Activated CD4-positive, alpha-beta T cell treated with anti-CD3 and anti-CD28 coated beads, Interleukin-10, Interleukin-2, amounts not matched to agents 100 ng/mL and 50 ng/mL, durations not matched to agents 16 hours and 8 hours (primary cell): ENCODE measurements at regions not wholly inside any gene's neighbourhood (a gene's known extent, or its start where the extent isn't known, plus 50 kb on each side); places are given as distances from the start of the nearest gene placed in this dataset.

ENCODE experiments used
- DNase-seq: peaks from one replicate; pipeline ENCODE4 v3.0.0-alpha.2; 2020

DNA sequence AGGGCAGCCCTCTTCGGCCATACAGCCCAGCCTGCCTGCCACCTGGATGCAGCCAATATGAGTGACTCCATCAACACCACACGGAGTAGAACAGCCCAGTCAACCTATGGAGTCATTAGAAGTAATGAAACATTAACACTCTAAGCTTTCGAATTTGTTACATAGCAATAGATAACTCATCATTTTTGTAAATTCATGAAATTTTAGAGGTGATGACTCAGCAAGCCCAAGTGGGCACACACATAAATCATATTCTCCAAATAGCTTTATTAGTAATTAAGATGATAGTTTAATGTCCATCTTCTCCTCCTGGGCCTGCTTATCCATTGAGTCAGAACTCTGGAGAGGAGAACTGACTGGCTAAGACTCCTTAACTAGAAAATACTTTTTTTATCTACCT, 335.0 kb upstream of the KCNH8 start:
- no peak for DNase-seq

DNA sequence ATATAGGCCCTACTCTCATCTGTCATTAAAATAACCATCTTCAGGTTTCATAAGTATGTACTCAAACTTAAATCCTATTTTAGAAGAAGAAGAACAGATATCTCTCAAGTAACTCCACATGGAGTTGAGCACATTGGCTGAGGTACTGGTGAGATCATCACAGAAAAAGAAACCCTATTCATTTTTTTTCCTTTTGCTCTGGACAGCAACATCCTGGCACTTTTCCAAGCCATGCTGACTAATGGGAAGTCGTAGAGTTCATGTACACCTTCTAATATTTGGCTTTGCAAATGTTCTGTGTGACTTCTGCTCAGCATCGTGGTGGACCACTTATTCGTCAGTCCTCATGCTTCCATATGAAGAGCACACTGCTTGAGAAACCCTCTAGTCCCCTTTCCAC, 336.0 kb upstream of the KCNH8 start:
- no peak for DNase-seq

DNA sequence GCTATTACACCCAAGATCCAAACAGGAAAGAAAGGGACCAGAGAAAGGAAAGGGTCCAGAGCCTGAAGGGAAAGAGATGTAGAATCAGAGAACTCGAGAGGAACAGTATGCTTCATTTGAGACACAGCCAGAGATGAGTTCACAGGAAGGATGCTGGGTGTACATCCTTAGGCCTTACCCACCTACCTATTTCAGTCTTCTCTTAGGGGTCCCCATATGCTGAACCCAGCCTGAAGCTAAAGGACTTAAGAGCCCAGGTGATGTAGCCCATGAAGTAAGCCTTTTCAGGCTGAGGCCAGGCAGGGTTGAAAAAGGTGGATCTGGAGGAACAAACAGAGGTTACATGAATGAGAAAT, 338.0 kb upstream of the KCNH8 start:
- DNase-seq = no peak

DNA sequence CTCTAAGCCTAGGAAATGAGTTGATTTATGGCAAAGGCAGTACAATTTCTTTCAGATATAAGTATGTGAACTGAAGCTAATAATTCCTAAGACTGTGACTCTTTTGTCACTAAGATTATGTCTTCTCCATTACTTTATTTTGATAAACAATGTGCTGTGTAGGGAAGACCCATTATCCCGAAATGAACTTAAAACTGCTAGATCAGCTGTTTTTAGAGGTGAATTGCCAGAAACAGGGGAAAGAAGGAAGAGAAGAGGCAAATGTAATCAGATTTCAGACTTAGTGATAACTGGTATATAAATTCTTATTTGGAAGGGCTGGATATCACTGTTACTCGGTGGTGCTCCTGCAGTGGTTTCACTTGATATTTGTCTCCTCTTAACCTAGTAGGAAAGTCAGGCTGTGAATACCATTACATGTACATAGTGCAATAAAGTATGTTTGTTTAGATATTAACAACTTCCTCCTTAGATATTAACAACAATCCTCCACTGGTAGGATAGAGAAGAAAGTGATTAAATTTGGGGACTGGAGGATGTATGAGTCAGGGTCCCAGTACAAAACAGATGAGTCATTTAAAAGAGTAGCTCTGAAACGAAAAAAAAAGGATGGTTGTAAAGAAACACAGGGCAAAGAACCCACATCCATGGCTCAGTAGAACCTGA, 338.5 kb upstream of the KCNH8 start:
- DNase-seq = peak; percentile 18

DNA sequence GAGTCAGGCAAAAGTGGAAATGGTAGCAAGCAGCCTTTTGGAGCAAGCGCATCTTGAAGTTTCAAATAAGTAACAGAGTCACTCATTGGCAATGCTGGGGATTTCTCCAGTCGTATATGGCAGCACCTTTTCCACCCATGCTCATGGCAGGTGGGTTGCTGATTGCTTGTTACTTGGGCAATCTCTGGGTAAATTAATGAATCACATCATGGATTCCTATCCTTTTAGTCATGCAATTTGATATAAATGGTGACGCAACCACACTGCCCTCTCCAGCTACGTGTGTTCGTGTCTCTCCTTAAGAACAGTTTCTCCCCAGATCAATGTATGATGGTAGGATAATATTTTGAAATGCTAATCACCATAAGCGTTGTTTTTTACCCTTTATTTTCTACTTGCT, 339.9 kb upstream of the KCNH8 start:
- DNase-seq = no peak

DNA sequence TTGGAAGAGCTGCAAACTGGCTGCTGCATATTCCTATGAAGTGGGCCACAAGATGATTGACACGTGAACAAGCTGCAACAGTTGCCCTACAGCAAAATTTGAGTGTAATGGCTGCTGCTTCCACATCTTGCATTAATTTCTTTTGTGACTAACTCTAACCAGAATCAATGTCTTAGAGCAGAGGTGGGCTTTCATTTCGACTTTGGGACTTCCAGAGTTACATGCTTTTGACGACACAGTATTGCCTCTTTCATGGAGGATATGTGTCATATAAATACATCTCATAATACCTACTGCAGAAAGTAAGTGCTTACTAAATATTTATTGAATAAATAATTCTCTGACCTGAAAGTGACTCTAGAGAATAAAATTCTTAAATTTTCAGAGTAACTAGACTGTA, 340.7 kb upstream of the KCNH8 start:
- no peak for DNase-seq

DNA sequence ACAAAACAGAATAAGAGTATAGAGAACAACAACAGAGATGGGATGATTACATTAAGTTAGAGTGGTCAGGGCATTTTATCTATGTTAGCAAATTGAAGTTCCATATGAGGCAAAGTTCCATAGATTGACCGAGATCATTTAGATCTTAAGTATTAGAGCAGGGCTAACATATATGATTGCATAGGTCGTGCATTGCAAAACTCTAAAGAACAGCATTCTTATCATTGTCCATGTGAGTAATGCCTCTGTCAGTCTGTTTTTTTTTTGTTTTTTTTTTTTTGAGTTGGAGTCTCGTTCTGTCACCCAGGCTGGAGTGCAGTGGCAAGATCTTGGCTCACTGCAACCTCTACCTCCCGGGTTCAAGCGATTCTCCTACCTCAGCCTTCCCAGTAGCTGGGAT, 341.7 kb upstream of the KCNH8 start:
- DNase-seq = no peak

DNA sequence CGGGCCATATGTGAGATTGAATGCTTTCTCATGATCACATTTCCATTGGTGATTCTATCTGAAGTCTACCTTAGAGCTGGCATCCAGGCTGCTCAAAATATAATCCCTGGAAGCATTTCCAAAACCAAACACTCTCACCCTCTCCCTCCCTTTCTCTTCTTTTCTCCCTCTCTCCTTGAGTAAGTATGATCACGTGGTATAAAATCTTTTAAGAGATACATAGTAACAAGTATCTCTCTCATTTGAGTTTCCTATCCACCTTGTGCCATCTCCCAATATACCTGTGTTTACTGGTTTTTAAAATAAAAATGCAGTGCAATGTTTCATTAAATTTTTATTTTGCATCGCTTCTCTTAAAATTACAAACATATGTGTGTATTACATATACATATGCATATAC, 350.9 kb upstream of the KCNH8 start:
- no peak for DNase-seq

DNA sequence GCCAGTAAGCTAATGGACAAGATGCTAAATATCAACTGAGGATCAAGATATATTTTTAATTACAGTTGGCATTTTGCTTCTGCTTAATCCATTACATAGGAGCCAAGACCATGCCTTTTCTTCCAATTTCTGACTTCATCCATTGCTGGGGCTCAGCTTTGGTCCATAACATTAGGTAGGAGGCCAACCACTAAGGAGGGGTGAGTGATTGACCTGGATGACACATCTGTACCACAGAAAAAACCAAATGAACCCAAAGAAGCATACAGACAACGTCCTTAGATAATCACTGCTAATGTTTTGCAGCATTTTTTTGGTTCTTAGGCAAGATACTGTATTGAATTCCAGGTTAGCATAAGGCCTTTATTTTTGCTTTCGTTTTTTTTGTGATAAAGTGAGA, 353.2 kb upstream of the KCNH8 start:
- no peak for DNase-seq

DNA sequence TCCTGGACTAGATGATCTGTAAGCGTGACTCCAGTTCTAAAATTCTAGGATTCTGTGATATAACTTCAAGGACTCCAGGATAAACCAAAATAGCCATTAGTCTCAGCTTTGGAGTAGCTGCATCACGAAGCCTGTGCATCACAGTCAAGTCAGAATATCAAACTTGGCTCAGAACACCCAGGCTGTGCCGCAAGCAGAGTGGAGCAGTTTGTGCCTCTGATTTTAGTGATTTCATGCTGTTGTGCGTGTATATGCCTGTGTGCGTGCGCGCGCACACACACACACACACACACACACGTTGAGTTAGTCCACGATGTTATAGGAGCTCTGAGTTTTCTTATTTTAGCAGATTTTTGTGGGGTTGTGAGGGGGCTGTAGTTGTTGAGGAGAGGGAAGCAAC, 356.6 kb upstream of the KCNH8 start:
- DNase-seq = no peak

DNA sequence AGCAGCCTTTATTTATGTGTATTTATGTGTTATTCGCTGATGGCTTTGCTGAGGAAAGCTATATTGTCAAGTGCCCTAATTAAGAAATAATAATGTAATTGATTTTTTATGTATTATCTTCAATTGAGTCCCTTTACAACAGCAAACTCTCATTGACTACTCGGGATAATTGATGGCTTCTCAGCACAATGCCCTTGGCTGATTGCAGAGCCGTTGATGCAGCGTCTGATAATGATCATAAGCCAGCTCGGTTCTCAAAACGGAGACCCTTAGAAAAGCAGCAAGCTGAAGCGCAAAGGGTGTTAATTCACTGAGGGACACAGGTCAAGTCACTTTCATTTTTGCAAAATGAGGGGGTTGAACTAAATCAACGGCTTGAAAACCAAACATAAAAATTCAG, 357.1 kb upstream of the KCNH8 start:
- no peak for DNase-seq

DNA sequence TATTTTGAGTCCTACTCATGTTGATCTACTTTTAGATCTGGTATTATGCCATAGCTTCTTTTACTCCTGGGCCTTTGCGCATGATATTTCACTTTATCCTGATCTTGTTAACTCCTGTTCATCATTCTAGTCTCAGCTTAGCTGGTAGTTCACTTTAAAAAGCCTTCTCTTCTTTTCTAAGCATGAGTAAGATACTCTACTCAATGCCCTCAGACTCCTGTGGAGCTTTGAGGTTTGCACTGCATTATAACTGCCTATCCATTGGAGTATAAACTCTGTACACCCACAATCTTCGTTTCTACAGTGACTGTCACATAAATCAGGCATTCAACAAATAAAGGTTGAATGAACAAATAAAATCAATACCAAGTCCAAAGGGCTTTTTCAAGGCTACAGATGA, 357.9 kb upstream of the KCNH8 start:
- no peak for DNase-seq

DNA sequence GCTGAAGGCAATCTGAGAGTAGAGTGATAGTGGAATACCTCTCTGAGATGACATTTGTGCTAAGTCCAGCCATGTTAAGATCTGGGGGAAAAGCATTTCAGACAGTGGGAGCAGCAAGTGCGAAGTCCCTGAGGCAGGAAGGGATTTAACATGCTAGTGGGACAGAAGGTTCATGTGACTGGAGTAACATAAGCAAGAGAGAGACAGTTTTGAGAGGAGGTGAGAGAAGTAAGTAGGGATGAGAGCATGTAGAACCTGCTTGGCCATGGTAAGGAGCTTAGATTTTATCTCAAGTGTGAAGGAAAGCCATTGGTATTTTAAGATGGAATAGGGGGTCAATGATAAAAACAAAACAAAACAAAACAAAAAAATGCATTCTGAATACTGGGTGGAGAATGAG, 358.6 kb upstream of the KCNH8 start:
- no peak for DNase-seq

DNA sequence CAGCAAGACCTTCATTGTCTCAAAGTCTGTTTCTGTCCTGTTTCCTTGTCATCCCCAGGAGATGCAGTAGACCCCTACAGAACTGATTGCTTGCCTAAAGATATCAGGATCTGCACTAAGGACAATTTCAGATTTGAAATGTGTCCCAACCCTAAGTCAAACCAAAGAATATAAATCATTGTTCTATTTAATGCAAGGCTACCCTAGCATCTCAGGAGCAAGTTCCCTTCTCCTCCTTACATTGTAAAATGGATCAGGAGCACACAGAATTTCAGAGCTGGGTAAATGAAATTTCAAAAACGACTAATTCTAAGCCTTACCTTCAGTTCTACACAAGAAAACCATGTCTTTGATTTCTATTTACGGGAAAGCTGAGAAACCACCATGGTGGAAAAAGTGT, 360.9 kb upstream of the KCNH8 start:
- DNase-seq = peak; percentile 10

DNA sequence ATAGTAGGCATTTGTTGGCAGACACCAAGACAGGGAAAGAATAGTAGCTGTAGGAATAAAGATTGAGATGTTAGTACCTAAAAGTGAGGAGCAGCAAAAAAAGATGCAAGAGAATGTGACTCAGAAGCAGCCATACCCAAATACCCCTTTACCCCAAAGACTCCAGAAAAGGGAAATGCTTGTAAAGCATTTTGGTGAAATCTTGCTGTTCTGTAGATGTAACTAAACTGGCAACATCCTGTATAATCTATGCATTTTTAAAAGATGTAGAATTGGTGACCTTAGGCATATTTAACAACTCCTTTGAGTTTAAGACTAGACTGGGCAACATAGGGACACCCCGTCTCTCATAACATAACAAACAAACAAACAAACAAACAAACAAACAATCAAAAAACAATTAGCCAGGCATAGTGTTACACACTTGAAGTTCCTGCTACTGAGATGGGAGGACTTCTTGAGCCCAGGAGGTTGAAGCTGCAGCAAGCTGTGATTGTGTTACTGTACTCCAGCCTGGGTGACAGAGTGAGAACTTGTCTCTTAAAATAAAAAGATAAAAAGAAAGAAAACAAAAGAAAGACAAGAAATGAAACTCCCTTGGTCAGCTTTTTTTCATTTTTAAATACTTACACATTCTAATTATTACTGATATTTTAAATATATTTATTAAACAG, 361.5 kb upstream of the KCNH8 start:
- DNase-seq = no peak

DNA sequence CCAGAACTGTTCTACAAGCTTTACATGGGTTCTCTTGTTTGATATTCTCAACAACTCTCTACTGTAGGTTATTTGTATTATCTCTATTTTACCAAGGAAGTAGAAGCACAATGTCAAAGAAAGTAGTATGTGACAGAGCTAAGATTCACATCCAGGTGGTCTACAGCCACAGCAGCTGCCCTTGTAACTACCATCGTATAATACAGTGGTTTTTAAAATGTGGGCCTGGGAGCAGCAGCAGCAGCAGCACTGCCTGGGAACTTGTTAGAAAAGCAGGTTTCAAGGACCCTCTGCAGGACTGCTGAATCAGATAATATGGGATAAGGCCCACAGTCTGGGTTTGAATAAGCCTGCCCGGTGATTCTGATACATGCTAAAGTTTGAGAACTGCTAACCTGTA, 357.1 kb upstream of the SATB1 start:
- no peak for DNase-seq

DNA sequence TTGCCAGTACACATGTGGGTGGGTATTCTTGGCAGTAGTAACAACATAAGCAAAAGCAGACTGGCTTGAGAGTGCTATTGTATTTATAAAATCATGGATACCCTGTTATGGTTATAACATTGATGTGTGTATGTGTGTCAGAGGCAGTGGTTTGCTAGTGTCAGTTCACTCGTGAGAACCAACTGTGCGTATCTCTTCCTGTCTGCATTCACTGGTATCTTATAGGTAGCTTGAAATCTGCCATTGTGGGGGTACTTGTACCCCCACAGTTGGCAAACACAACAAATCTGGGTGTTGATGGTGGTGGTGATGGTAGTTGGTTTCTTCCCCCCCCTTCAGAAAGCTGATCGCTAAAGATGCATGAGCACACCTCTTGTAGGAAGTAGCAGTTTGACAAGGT, 355.8 kb upstream of the SATB1 start:
- no peak for DNase-seq

DNA sequence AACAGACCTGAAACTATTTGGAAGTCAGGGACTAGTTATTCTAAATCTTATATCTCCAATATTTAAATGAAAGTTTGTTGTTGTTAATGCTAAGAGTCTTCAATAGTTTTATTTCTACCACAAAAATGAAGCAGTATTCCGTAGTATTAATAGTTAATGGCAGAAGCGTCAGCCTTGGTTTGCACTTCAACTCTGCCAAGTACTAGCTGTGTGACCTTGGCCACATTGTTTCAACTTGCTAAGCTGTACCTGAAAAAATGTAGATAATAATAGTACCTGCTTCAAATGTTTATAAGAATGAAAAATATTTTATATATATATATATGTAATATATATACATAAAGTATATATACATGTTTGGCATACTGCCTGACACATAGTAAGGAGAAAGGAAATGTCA, 354.6 kb upstream of the SATB1 start:
- no peak for DNase-seq

DNA sequence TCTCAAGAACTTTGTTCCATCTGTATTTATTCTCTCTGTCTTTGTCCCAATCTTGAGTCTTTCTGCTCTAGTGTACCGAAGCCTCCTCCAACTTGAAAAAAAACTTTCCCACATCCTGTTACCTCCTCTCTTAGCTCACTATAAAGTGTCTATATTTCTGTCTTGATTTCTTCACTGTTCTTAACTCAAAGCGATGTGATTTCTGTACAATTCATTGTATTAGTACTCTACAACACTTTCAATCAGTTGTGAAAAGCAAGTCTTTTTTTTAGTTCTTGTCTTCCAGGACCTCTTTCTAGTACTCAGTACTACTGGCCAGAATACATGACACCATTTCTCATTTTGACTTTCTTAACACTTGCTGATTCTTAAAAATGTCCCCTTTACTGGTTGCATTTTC, 353.5 kb upstream of the SATB1 start:
- no peak for DNase-seq

DNA sequence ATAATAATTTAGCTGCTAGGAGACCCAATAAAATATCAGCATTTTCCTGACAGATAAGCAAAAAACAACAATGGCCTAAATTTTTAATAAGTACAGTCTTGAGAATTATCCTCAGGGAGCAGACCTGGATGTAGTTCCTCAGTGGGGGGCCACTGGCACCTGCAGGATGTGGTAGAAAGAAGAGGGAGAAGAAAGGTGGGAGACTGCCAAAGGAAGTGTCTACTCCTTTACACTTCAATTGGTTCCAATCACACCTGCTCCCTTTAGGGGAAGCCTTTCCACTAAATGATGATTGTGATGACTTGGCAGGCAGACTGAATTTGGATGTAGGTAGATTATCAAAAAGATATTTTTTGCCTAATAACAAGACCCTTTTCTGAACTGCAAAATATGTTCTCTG, 353.0 kb upstream of the SATB1 start:
- DNase-seq = no peak

DNA sequence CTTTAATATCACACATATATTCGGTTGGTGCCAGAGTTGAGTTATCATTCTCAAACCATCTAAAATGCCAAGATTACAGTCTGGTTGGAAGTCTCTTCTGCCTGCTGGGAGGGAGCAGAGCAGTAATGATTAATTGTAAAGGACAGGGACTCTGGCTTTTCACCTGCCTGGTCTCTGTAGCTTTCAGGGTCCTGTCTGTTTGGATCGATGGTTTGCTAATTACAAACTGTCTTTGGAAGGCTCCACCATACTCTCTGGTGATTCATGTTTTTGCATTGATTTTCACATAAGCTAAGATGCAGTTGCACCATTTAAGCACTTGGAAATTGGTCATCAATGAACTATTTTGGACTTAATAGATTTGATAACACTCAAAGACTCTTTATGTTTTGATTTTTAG, 350.4 kb upstream of the SATB1 start:
- DNase-seq = no peak

DNA sequence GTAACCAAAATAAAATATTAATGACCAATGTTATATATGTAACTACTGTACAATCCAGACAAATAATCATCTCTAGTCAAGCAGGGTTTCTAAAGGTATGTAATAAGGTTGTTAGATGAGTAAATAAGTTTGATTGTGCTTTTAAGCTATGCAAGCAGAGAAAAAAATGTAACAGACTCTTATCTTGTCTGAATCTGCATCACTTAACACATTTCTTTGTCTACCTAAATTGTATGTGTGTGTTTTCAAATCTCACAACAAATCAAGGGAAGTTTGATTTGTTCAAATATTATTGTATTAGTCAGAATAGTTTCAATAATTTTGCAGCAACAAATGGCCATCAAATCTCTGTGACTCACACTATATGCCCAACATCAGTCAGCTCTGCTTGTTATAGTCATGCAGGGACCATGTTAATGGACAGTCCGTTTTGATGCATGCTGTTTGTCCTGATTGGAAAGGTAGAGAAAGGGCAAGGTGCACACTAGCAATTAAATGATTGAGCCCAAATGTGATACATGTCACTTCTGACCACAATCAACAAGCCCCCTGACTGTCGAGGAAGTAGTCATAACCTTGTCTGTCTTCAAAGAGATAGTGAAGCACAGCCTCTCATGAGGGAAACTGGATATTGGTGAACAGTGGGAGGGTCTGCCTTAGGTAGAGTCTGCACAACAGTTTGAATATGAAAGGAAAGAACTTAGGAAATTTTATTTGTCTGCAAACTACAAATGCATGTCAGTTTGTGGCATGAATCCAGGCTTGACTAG, 349.4 kb upstream of the SATB1 start:
- no peak for DNase-seq

DNA sequence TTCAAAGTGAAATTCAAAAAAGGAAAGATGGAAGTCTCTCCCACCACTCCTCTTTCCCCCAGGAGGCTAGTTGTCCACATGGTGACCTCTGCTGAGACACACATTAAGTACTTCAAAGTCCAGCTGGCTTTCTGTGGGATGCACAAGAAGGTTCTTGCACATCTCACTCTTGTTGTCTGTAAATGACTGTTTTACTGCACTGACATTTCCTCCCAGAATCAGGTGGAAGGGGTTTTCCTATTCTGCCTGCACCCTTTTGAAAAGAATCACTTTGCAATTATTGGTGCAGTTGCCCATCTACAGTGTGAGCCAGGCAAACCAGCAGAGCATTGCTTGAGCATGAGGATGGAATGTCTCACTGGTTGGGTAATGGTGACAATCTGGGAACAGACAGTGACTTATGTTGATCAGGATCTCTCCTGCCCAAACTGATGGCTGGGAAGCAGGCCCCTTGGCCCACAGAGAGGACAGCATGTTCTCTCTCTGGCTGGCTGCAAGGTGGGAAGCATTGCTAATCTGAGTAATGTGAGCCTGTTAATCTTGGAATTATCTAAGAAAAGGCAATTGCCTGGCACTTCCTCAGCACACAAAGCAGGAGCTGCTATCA, 347.7 kb upstream of the SATB1 start:
- DNase-seq = peak; percentile 31

DNA sequence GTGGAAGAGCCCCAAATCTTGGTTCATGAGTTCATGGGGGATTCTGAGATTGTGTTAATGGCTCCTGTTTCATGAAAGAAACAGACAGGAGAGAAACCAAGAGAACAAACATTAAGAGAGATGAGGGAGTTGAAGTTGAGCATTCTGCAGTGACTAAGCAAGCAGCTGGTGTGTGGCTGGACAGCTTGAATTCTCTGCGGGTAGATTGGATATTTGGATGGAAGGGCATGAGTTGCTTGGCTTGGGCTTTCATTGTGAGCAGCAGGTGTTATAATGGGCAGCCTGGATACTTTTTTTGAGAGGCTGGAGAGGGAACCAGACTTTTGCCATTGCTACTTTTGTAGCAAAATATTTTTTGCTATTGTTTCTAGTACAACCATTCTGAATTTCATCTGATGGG, 346.8 kb upstream of the SATB1 start:
- DNase-seq = no peak
